ENCODE measurements at regions not wholly inside any gene's neighbourhood (a gene's known extent, or its start where the extent isn't known, plus 50 kb on each side); places are given as distances from the start of the nearest gene placed in this dataset.

- TF ChIP-seq EP300 (IDR thresholded peaks at IDR 0.05; ENCODE audit: low read depth) (no peak), POLR2AphosphoS5 (IDR thresholded peaks at IDR 0.05) (no peak), POLR2A (IDR thresholded peaks at IDR 0.05) (no peak), CTCF (IDR thresholded peaks at IDR 0.05) (no peak)
- in situ Hi-C loops (cut with MboI; ENCODE audit: low pct_ligation_motif_present in 1 of 4, low pct_unique_long_range_greater_than_20kb in 1 of 4, low sequenced_read_pairs in 3 of 4) (no loop called here), intact Hi-C loops (cut with DNase I; ENCODE audit: low total_unique reads) (no loop called here)
- 82 to 87% methylated on average over 1 of the region's 1 CpG for WGBS, 2 donors (ENCODE audit: low coverage in 1 of 2)
- Histone ChIP-seq H3K27me3 (no peaks in the 10 kb centered on the region), H3K4me3 (no peak overlapping the region), H3K27ac (no peak overlapping the region), H3K9me3 (no peaks in the 10 kb centered on the region), H3K36me3 (no peaks in the 10 kb centered on the region), H3K4me1 (no peaks in the 10 kb centered on the region)
- DNase-seq = no peak
Measured at GRCh38 chr2:133666621-133667020, 98.4 kb upstream of the NCKAP5 start.

- in situ Hi-C loops (cut with MboI; ENCODE audit: low pct_ligation_motif_present in 1 of 4, low pct_unique_long_range_greater_than_20kb in 1 of 4, low sequenced_read_pairs in 3 of 4) = no loop called here
Measured at GRCh38 chr2:133667085-133667484, 98.8 kb upstream of the NCKAP5 start.

GRCh38 chr2:133667968-133668367, 99.7 kb upstream of the NCKAP5 start:
- no peak for TF ChIP-seq EP300 (IDR thresholded peaks at IDR 0.05; ENCODE audit: low read depth)
- TF ChIP-seq POLR2AphosphoS5 (IDR thresholded peaks at IDR 0.05) = no peak
- TF ChIP-seq POLR2A (IDR thresholded peaks at IDR 0.05) = no peak
- no peak for TF ChIP-seq CTCF (IDR thresholded peaks at IDR 0.05)
- in situ Hi-C loops (cut with MboI; ENCODE audit: low pct_ligation_motif_present in 1 of 4, low pct_unique_long_range_greater_than_20kb in 1 of 4, low sequenced_read_pairs in 3 of 4) = no loop called here
- WGBS, 2 donors (ENCODE audit: low coverage in 1 of 2) = 94 to 100% methylated on average over 1 of the region's 1 CpG

More at GRCh38 chr2:133667085-133667484, 98.8 kb upstream of the NCKAP5 start:
- H3K36me3 ChIP-seq = no peaks in the 10 kb centered on the region
- no peak overlapping the region for H3K4me3 ChIP-seq
- H3K27me3 ChIP-seq = no peaks in the 10 kb centered on the region
- intact Hi-C loops (cut with DNase I; ENCODE audit: low total_unique reads) = no loop called here
- H3K4me1 ChIP-seq = no peaks in the 10 kb centered on the region
- no peaks in the 10 kb centered on the region for H3K9me3 ChIP-seq
- no peak for DNase-seq
- no peak overlapping the region for H3K27ac ChIP-seq
- no peak for TF ChIP-seq POLR2A (IDR thresholded peaks at IDR 0.05)
- TF ChIP-seq CTCF (IDR thresholded peaks at IDR 0.05) = no peak
- TF ChIP-seq EP300 (IDR thresholded peaks at IDR 0.05; ENCODE audit: low read depth) = no peak
- TF ChIP-seq POLR2AphosphoS5 (IDR thresholded peaks at IDR 0.05) = no peak

GRCh38 chr2:133668547-133668946, 100.3 kb upstream of the NCKAP5 start:
- DNase-seq = no peak
- Histone ChIP-seq H3K36me3 (no peaks in the 10 kb centered on the region), H3K4me1 (peaks cover 0 to under 1% (median 0%) of the 10 kb centered on the region in 4 donors), H3K9me3 (no peaks in the 10 kb centered on the region), H3K27me3 (no peaks in the 10 kb centered on the region), H3K27ac (no peak overlapping the region), H3K4me3 (no peak overlapping the region)
- TF ChIP-seq POLR2AphosphoS5 (IDR thresholded peaks at IDR 0.05) (no peak), POLR2A (IDR thresholded peaks at IDR 0.05) (no peak), CTCF (IDR thresholded peaks at IDR 0.05) (no peak), EP300 (IDR thresholded peaks at IDR 0.05; ENCODE audit: low read depth) (no peak)
- intact Hi-C loops (cut with DNase I; ENCODE audit: low total_unique reads) (no loop called here), in situ Hi-C loops (cut with MboI; ENCODE audit: low pct_ligation_motif_present in 1 of 4, low pct_unique_long_range_greater_than_20kb in 1 of 4, low sequenced_read_pairs in 3 of 4) (no loop called here)
- WGBS, 2 donors (ENCODE audit: low coverage in 1 of 2) = 93 to 100% methylated on average over 2 of the region's 2 CpGs

More at GRCh38 chr2:133667968-133668367, 99.7 kb upstream of the NCKAP5 start:
- Histone ChIP-seq H3K4me3 (no peak overlapping the region), H3K27ac (no peak overlapping the region), H3K27me3 (no peaks in the 10 kb centered on the region), H3K9me3 (no peaks in the 10 kb centered on the region), H3K36me3 (no peaks in the 10 kb centered on the region), H3K4me1 (no peaks in the 10 kb centered on the region)
- intact Hi-C loops (cut with DNase I; ENCODE audit: low total_unique reads) = no loop called here
- no peak for DNase-seq
